ENCODE measurements at regions not wholly inside any gene's neighbourhood (a gene's known extent, or its start where the extent isn't known, plus 50 kb on each side); places are given as distances from the start of the nearest gene placed in this dataset.

DNA sequence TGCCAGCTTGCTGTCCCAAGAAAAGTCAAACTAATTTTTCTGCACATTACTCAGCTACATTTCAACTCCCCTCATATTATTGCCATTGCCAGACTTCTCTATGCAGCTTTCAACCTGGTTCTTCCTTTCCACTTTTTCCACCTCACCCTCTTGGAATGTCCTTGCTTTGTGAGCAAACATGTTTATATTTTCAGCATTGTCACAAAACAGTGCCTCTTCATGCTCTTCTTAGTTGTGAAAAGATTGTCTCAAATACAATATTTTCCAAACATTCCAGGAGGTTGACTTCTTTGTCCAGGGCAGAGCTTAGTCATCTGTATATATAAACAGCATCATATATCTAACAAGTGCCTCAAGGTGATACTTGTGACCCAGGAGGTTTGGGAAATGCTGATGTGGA is 803.3 kb upstream of the CELF4 start:
- DNase-seq = no peak

- DNase-seq = no peak
Measured at GRCh38 chr18:38368246-38368645, 802.6 kb upstream of the CELF4 start.

DNA sequence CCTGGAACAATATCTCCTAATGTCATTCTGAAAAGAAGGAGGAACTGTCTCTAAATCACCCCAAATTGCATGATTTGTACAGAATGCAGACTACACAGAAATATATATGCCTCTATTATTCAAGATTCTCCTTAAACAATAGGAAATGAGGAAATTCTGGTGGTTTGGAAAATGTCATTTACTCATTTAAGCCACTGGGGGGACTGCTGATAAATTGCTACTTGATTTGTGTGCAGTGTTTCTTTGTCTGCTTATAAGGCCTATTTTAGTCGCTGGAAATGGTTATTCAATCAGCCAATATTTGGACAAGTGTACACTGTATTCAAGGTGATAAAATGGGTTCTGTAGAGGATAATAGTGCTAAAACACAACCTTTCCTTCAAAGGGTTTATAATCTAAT is 801.9 kb upstream of the CELF4 start:
- no peak for DNase-seq

- DNase-seq = no peak
Measured at GRCh38 chr18:38362286-38362792, 796.7 kb upstream of the CELF4 start.

DNA sequence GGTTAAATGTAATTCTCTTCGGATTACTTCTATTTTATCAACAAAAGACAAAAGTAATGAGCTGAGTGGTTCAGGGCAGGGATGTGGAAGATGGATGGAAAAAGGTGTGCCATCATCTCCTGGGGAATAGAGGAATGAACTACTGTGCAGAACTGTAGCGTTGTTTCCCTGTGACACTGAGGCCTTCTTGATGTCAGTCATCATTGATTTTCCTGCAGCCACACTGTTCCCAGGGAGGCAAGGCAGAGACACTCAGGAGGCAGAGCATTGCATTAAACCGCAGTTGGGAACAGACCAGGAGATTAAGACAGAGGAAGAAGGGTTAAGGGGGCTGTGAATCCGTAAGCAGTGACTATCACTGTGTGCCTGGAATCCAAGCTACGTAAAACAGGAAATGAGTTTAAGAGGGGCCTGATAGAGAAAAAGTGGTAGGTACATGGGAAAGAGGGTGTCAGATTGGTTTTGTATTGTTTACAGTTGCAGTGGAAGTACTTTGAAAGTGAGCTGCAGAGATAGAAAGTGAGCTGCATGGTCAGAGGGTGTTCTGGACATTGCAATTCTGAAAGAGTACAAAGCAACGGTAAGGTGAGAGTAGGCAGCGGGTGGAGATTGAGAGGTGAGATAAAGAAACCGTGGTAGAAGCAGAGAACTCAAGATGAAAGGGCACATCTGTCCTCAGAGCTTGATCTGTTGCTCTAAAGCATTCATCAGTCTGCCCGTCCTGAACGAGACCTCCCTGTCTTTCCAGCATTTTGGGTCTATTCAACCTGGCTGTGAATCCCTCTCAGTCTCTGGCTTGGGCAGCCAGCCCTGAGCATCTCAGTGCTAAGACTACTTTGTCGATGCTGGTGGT is 793.4 kb upstream of the CELF4 start:
- DNase-seq = no peak

GRCh38 chr18:38353149-38353548 is 787.6 kb upstream of the CELF4 start:
- DNase-seq = no peak

GRCh38 chr18:38350141-38350540 is 784.5 kb upstream of the CELF4 start:
- DNase-seq = no peak

- no peak for DNase-seq
Measured at GRCh38 chr18:38330573-38330972, 765.0 kb upstream of the CELF4 start.

DNA sequence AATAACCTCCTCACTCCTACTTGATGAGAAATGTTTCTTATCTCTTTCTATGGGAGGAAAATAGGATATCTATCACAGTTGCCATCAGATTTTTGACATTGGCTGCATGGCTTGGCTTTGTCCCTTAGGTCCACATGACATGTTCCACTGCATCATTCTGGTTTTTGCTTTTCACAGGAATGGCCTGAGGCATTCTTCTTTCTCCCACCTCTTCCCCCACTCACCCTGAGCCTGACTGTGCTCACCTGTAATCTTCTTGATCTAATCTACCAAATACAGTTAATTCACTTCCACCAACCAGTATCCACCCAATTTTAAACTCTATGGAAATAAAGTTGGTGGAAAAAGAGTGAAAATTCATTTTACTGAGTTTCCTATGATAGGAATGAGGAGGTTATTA is 763.5 kb upstream of the CELF4 start:
- no peak for DNase-seq

- DNase-seq = no peak
Measured at GRCh38 chr18:38322206-38322605, 756.6 kb upstream of the CELF4 start.

DNA sequence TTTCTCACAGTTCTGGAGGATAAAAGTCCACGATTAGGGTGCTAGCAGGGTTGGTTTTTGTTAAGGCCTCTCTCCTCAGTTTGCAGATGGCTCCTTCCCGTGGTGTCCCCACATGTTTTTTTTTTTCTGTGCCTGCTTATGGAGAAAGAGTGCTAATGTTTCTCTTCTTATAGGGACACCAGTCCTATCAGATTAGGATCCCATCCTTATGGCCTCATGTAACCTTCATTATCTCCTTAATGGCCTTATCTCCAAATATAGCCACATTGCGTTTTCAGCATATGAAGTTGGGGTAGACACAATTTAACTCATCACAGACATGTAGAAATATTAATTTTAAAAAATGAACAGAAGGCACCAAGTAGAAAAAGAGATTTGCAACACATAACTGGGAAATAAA is 755.7 kb upstream of the CELF4 start:
- no peak for DNase-seq

- no peak for DNase-seq
Measured at GRCh38 chr18:38318416-38318815, 752.8 kb upstream of the CELF4 start.

- DNase-seq = no peak
Measured at GRCh38 chr18:38313831-38314230, 748.2 kb upstream of the CELF4 start.

DNA sequence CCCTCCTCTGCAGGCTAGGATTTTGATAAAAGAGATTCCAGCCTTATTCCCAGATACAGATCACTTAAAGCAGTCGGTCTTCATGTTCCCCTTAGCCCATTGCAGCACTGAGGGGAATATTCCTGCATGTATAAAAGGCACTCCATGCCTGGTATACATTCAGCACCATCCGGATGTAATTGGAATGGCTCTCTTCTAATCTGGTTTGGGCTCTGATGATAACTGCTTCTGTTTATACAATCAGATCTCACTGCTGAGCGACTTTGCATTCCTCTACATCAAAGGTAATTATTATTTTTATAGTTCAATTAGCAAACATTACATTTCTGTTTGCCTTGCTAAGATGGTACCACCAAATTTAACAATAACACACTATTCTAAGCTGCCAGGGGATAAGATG is 746.9 kb upstream of the CELF4 start:
- DNase-seq = no peak

DNA sequence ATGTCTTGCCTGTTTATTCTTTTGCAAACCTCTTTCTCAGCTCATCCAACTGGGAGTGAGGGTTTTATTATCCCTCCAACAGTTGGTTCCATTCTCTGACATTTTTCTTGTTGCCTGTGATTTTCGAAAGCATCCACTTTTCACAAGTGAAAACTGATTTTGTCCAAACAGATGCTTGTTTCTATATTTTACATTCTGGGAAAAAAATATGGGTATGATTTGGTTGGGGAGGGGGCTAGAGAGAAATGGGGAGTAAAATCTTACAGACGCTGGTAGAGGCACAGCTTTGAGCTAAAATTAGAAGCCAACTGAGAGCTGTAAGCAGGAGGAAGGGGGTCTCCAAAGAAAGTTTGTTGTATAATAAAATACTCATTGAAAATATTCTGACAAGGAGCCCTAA is 745.3 kb upstream of the CELF4 start:
- no peak for DNase-seq

DNA sequence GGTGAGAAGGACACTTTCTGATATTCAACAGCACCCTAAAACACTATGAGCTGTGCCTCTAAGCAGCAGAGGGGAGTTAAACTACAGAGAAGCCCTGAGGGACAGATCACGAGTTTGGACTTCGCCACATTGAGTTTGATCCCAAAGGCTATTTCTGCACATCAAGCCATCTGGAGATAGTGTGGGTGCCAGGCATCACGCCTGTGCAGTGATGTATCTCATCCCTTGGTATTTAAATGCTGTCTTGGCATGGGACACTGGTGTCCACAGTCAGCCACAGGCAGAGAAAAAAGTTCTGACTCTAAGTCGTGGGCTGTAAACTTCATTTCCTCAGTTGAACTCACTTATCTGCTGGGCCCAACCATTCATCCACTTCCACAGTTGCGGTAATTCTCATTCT is 742.3 kb upstream of the CELF4 start:
- DNase-seq = no peak

DNA sequence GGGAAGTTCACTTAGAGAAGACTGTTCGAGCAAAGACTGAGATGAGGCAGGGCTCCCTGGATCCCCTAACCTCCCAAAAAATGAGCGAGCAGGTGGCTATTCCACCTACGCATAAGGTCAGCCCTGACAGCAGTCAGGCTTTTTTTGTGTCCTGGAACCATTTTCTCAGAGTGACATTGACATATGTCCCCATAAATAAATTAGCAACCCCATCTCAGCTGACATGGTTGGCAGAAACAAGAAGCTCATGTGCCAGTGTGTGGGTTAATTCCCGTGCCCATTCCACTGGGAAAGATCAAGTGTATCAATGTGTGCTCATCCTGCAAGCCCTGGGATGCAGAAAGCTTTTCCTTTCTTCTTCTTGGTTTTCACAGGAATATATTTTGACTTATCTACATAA is 740.4 kb upstream of the CELF4 start:
- no peak for DNase-seq

DNA sequence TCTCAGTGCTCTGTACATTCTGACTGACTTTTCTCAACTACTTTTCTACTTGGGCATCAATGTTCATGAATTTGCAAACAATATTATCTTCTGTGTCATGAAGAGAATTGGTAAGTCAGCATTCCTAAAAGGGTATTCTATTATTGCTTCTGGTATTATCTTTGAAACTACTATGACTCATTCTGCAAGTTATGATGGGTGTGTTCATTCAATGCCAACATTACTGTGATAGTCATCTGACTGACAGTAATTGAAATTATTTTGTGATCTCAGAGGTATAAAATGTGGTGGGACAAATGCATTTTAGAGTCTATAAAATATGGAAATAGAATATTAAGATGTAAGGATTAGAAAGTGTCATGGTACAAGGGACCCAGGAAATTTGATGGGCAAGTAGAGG is 736.0 kb upstream of the CELF4 start:
- DNase-seq = no peak

- DNase-seq = no peak
Measured at GRCh38 chr18:38297910-38298309, 732.3 kb upstream of the CELF4 start.

DNA sequence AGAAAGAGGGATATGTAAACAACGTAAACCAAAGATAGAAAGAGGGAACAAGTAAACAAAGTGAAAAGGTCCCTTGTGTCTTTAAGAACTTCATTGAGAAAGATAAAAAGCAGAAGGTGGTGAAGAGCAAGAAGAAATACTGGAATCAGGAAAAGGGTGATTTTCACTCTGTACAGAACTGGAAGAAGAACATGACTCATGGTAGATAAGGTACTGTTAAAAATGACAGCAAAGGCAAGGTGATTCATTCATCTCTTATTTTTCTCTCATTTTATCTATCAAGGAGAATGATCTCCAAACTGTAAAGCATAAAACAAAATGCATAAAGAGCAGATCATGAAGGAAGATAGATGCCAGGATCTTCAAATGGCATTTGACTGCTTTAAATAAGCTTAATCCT is 724.6 kb upstream of the CELF4 start:
- no peak for DNase-seq

- no peak for DNase-seq
Measured at GRCh38 chr18:38284972-38285371, 719.4 kb upstream of the CELF4 start.

DNA sequence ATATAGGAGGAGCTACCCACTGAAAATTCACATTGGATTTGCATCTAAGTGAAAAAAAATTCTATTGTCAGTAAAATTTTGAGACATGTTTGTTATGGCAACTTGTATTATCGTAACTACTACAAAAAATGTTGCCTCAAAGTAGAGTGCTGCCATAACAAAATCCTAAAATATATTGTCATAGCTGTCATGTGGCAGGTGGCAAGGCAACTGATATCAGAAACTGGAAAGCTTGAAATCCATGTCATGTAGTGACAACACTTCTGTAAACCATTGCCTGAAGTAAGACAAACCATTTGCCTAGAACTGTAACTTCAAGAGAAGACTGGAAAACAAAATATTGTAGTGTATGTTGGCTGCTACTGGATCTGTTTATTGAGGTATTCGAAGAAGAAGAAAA is 697.5 kb upstream of the CELF4 start:
- DNase-seq = no peak

GRCh38 chr18:38262661-38263060 is 697.1 kb upstream of the CELF4 start:
- no peak for DNase-seq

GRCh38 chr18:38257661-38258060 is 692.1 kb upstream of the CELF4 start:
- no peak for DNase-seq

GRCh38 chr18:38256366-38256765 is 690.8 kb upstream of the CELF4 start:
- DNase-seq = no peak
